Thyroid gland (tissue), 4 donors: ENCODE measurements at regions not wholly inside any gene's neighbourhood (a gene's known extent, or its start where the extent isn't known, plus 50 kb on each side); places are given as distances from the start of the nearest gene placed in this dataset.

Experiments
- CTCF ChIP-seq, 6 experiments: fragments of 200-600 bp in 3 of 6; fragments of 450-650 bp in 3 of 6; sonication (generic) in 3 of 6; IDR thresholded peaks; one replicate each; pipeline ENCODE4 v1.5.1; 2016 to 2019; ENCODE audit warnings: antibody characterized with exemption in 6 of 6, mild to moderate bottlenecking in 2 of 6, inconsistent platforms in 1 of 6, moderate library complexity in 1 of 6
- POLR2A ChIP-seq, 2 donors: fragments of 450-650 bp; IDR thresholded peaks; one replicate each; pipeline ENCODE4 v1.6.1; 2017; ENCODE audit warnings: antibody characterized with exemption in 2 of 2, mild to moderate bottlenecking in 2 of 2, moderate library complexity in 1 of 2

GRCh38 chr12:127657036-127657435 is 609.9 kb upstream of the TMEM132C start:
- TF ChIP-seq CTCF (IDR thresholded peaks at IDR 0.05) (no peak), POLR2A (IDR thresholded peaks at IDR 0.05) (no peak)
